ENCODE measurements at regions not wholly inside any gene's neighbourhood (a gene's known extent, or its start where the extent isn't known, plus 50 kb on each side); places are given as distances from the start of the nearest gene placed in this dataset.

DNA sequence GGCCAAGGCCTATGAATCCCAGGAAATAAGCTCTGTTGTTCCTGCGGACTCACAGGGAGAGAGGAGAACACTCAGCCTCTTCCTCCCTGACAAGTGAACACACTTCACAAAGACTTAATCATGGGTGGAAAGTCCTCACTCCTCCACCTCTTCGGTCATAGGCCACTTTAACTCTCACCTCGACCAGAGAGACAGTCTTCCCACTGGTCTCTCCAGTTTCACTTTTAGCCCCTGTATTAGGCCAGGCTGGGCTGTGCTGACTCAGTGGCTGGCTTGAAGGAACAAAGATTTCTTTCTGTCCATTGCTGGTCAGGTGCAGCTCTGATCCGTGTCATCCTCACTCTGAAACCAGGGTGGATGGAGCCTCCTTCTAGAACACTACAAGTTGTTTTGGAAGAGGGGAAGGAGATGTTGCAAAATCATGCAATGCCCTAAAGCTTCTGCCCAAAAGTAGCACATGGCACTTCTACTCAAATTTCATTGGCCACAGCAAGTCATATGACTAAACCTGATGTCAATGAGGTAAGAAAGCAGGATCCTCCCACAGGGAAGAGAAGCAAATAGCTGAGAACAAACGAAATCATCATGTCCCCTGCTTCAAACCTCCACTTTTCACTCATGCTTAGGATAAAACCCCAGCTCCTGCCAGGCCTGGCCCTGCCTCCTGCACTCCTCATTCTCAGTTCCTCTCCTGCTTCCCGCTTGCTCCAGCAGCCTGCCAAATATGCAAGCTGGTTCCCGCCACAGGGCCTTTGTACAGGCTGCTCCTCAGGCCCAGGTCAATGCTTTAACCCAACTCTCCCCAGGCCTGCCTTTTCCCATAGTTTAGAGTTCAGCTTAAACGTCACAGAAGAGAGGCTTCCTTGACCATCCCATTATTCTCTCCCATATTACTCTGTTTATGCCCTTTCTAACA is 150.5 kb upstream of the RUNX3 start:
- TF ChIP-seq, protein P1, sequence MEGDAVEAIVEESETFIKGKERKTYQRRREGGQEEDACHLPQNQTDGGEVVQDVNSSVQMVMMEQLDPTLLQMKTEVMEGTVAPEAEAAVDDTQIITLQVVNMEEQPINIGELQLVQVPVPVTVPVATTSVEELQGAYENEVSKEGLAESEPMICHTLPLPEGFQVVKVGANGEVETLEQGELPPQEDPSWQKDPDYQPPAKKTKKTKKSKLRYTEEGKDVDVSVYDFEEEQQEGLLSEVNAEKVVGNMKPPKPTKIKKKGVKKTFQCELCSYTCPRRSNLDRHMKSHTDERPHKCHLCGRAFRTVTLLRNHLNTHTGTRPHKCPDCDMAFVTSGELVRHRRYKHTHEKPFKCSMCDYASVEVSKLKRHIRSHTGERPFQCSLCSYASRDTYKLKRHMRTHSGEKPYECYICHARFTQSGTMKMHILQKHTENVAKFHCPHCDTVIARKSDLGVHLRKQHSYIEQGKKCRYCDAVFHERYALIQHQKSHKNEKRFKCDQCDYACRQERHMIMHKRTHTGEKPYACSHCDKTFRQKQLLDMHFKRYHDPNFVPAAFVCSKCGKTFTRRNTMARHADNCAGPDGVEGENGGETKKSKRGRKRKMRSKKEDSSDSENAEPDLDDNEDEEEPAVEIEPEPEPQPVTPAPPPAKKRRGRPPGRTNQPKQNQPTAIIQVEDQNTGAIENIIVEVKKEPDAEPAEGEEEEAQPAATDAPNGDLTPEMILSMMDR (IDR thresholded peaks at IDR 0.05), result no peak
- H3K4me1 ChIP-seq (ENCODE audit: low read depth), result no peaks in the 10 kb centered on the region
- intact Hi-C loops (cut with DNase I, micrococcal nuclease), result no loop called here
- H3K36me3 ChIP-seq (ENCODE audit: low read depth), result no peaks in the 10 kb centered on the region
- ATAC-seq (no peak), DNase-seq (no peak)
- peaks cover 3% of the 10 kb centered on the region for H3K9me3 ChIP-seq
- H3K4me3 ChIP-seq, result no peak overlapping the region

DNA sequence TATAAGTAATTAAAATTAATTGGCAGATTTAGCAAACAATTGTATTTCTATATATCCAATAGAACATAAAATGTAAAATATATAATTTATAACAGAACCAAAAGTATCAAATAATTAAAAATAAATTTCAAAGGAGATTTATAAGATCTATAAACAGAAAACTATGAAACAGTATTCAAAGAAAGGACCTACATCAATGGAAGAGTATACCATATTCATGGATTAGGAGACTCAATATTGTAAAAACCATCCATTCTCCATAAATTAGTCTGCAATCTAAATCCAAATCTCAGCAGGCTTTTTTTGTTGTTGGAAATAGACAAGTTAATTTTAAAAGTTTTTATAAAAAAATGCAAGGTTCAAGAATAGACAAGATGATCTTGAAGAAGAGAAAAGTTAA is 149.0 kb upstream of the RUNX3 start:
- TF ChIP-seq, protein P1 (IDR thresholded peaks at IDR 0.05), result no peak
- H3K4me1 ChIP-seq (ENCODE audit: low read depth), result no peaks in the 10 kb centered on the region
- H3K36me3 ChIP-seq (ENCODE audit: low read depth), result no peaks in the 10 kb centered on the region
- intact Hi-C loops (cut with DNase I, micrococcal nuclease), result no loop called here
- H3K9me3 ChIP-seq, result peaks cover 3% of the 10 kb centered on the region
- DNase-seq (no peak), ATAC-seq (no peak)
- H3K4me3 ChIP-seq, result no peak overlapping the region

GRCh38 chr1:25074351-25075227 is 144.5 kb upstream of the RUNX3 start:
- H3K4me1 ChIP-seq (ENCODE audit: low read depth), result no peaks in the 10 kb centered on the region
- intact Hi-C loops (cut with DNase I, micrococcal nuclease), result no loop called here
- DNase-seq (no peak), ATAC-seq (no peak)
- peaks cover 3% of the 10 kb centered on the region for H3K9me3 ChIP-seq
- TF ChIP-seq, protein P1 (IDR thresholded peaks at IDR 0.05), result no peak
- no peaks in the 10 kb centered on the region for H3K36me3 ChIP-seq (ENCODE audit: low read depth)
- H3K4me3 ChIP-seq, result no peak overlapping the region

DNA sequence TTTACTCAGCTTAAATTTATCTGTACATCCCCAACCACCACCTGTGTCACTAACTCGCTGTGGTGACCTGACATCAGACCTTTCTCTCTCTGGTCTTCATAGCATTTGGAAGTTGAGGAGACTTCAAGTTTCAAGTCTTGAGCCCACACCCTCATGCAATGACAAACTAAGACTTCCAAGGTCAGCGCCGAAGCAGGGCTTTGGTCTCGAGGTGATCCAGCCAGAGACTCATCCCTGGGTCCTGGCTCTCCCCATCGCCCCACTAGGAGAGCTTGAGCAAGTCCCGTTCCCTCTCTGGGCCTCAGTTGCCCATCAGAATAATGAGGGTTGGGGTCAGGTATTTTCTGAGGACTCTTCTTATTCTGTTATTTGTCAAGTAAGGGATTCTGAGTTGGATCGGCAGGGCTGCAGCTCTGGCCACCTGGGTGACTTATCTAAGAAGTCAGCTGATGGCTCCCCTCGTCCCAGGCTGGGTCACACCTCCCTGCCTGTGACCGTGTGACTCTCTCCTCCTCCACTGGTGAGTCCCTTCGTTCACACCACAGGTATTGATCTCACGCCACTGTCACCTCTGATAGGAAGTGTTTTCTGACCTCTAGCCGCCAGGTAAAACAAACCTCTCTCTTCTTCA is 143.7 kb upstream of the RUNX3 start:
- Histone ChIP-seq H3K9me3 (peaks cover 3% of the 10 kb centered on the region), H3K36me3 (ENCODE audit: low read depth) (no peaks in the 10 kb centered on the region), H3K4me3 (no peak overlapping the region), H3K4me1 (ENCODE audit: low read depth) (no peaks in the 10 kb centered on the region)
- TF ChIP-seq, protein P1 (IDR thresholded peaks at IDR 0.05), result no peak
- DNase-seq, result no peak
- intact Hi-C loops (cut with DNase I, micrococcal nuclease), result no loop called here
- ATAC-seq, result no peak

- TF ChIP-seq, protein P1 (IDR thresholded peaks at IDR 0.05), result no peak
- DNase-seq, result no peak
- no peak for ATAC-seq
- Histone ChIP-seq H3K4me1 (ENCODE audit: low read depth) (no peaks in the 10 kb centered on the region), H3K4me3 (no peak overlapping the region), H3K36me3 (ENCODE audit: low read depth) (no peaks in the 10 kb centered on the region), H3K9me3 (peaks cover 3% of the 10 kb centered on the region)
- intact Hi-C loops (cut with DNase I, micrococcal nuclease), result no loop called here
Observed at GRCh38 chr1:25072461-25072860, 142.4 kb upstream of the RUNX3 start.

Measured in mucosa of descending colon (tissue), 3 donors.